ENCODE measurements at regions not wholly inside any gene's neighbourhood (a gene's known extent, or its start where the extent isn't known, plus 50 kb on each side); places are given as distances from the start of the nearest gene placed in this dataset.
A peak's percentile ranks its signal among the peaks of the same experiment; 100 is the strongest.

DNA sequence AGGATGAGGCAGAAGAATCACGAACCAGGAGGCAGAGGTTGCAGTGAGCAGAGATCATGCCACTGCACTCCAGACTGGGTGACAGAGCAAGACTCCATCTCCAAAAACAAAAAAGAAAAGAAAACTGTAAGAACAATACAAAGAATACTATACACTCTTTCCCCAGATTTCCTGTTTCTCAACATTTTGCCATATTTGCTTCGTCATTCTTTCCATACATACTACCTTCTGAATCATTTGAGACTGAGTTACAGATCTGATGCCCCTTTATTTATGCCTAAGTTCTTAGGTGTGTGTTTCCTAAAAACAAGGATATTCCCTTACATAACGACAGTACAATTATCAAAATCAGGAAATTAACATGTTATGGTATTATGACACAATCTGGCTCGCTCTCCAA lies 168.4 kb upstream of the CELF2 start:
- Histone ChIP-seq H3K4me3 (no peak overlapping the region), H3K4me1 (replicated peaks) (no peaks in the 10 kb centered on the region), H3K27ac (no peak overlapping the region), H3K27me3 (replicated peaks) (no peaks in the 10 kb centered on the region; the same call in 1 of the 2 replicates), H3K36me3 (no peaks in the 10 kb centered on the region), H3K9me3 (replicated peaks) (no peaks in the 10 kb centered on the region; the same call in 1 of the 2 replicates)
- DNase-seq (ENCODE audit: low read depth in 1 of 2, low spot score in 2 of 2), result no peak

DNA sequence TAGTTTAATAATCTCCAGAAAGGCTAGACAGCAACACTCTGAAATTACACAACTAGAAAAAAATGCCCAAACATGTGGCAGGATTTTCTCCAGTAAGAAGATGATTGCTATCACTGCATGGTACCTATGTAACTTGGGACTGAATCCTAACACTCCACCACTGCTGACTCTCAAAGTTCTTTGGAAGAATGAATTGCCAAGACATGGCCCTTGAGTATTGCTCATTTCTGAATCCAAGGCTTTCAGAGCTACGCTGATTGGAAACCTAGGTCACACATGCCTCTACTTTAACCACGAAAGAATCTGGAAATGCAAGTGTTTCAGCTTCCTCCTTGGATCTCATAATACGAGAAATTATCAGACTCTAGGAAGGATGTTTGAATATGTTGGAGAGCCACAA lies 167.5 kb upstream of the CELF2 start:
- Histone ChIP-seq H3K27ac (no peak overlapping the region), H3K36me3 (no peaks in the 10 kb centered on the region), H3K9me3 (replicated peaks) (no peaks in the 10 kb centered on the region; the same call in 1 of the 2 replicates), H3K4me3 (no peak overlapping the region), H3K27me3 (replicated peaks) (no peaks in the 10 kb centered on the region), H3K4me1 (replicated peaks) (no peaks in the 10 kb centered on the region)
- DNase-seq (ENCODE audit: low read depth in 1 of 2, low spot score in 2 of 2), result no peak

DNA sequence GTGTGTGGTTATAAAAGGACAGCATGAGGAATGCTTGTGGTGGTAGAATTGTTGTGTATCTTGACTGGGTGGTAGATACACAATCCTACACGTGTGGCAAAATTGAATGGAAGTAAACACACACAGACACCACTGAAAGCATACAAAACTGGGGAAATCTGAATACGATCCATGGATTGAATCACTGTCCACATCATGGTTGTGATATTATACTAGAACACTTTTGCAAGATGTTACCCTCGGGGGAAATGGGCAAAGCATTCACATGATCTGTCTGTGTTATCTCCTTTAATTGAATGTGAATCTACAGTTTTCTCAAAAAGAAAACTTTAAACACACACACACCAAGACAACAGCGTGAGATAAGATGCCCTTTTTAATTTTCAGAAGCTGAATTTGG lies 165.2 kb upstream of the CELF2 start:
- H3K4me3 ChIP-seq, result no peak overlapping the region
- no peak for DNase-seq (ENCODE audit: low read depth in 1 of 2, low spot score in 2 of 2)
- H3K27me3 ChIP-seq (replicated peaks), result no peaks in the 10 kb centered on the region
- no peaks in the 10 kb centered on the region for H3K4me1 ChIP-seq (replicated peaks)
- no peak overlapping the region for H3K27ac ChIP-seq
- no peaks in the 10 kb centered on the region; the same call in 1 of the 2 replicates for H3K9me3 ChIP-seq (replicated peaks)
- H3K36me3 ChIP-seq, result no peaks in the 10 kb centered on the region

DNA sequence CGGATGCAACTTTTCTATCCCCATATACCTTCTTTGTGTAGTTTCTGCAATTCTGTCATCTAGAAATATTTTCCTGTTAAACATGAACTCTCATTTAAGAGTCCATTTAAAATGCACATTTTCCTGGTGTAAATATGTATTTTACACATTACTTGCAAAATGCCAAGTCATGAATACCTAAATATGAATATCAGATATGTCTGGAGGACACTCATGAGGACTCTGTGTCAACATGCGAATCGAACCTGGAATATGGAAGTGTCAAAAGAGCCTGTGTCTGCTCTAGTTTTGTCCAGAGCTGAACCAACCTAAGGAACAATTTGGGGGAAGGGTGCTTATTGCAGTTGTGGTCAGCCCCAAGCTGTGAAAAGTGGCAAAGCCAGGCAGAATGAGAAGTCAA lies 163.7 kb upstream of the CELF2 start:
- no peak overlapping the region for H3K27ac ChIP-seq
- no peaks in the 10 kb centered on the region for H3K27me3 ChIP-seq (replicated peaks)
- H3K4me1 ChIP-seq (replicated peaks), result no peaks in the 10 kb centered on the region
- no peak for DNase-seq (ENCODE audit: low read depth in 1 of 2, low spot score in 2 of 2)
- no peak overlapping the region for H3K4me3 ChIP-seq
- H3K9me3 ChIP-seq (replicated peaks), result no peaks in the 10 kb centered on the region; the same call in 1 of the 2 replicates
- no peaks in the 10 kb centered on the region for H3K36me3 ChIP-seq

DNA sequence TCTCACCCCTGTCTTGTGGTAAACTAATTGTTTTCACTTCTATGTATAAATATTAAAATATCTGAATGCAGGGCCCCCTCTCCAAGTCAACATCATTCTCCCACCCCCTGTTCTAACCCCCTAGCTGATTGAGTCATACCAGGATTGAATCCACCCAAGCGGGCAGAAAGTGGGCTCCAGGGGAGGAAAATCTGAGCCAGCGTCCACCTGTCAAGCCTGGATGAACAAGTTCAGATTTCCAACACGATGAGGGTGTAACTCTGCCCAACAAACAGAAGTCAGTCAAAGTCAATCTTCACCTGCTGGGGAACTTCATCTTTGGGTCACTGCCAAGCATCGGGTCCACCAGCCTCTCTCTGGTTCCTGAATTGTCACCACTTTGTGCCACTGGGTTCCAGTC lies 162.9 kb upstream of the CELF2 start:
- no peak for DNase-seq (ENCODE audit: low read depth in 1 of 2, low spot score in 2 of 2)
- Histone ChIP-seq H3K27ac (no peak overlapping the region), H3K27me3 (replicated peaks) (no peaks in the 10 kb centered on the region), H3K9me3 (replicated peaks) (no peaks in the 10 kb centered on the region; the same call in 1 of the 2 replicates), H3K4me1 (replicated peaks) (no peaks in the 10 kb centered on the region), H3K36me3 (no peaks in the 10 kb centered on the region), H3K4me3 (no peak overlapping the region)

DNA sequence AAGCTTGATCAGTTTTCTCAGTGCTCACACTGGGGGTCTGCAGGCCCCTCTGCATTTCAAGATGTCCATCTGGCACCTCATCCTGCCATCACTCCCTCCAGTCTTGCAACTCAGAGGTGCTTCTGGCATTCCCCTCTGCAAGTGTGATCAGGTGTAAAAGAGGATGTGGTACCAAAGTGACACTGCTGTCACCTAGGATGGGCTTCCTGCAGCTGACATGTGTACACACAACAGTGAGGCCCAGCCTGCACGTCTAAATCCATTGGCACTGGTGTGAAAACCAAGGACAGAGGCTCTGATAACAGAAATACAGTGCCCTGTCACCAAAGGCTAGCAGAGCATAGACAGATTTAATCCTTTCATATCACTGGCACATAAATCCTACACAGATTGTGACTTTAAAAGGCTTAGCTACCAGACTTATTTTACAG lies 162.5 kb upstream of the CELF2 start:
- H3K4me3 ChIP-seq, result no peak overlapping the region
- H3K36me3 ChIP-seq, result no peaks in the 10 kb centered on the region
- no peaks in the 10 kb centered on the region; the same call in 1 of the 2 replicates for H3K9me3 ChIP-seq (replicated peaks)
- H3K4me1 ChIP-seq (replicated peaks), result no peaks in the 10 kb centered on the region
- H3K27me3 ChIP-seq (replicated peaks), result no peaks in the 10 kb centered on the region
- H3K27ac ChIP-seq, result no peak overlapping the region
- DNase-seq (ENCODE audit: low read depth in 1 of 2, low spot score in 2 of 2), result no peak

DNA sequence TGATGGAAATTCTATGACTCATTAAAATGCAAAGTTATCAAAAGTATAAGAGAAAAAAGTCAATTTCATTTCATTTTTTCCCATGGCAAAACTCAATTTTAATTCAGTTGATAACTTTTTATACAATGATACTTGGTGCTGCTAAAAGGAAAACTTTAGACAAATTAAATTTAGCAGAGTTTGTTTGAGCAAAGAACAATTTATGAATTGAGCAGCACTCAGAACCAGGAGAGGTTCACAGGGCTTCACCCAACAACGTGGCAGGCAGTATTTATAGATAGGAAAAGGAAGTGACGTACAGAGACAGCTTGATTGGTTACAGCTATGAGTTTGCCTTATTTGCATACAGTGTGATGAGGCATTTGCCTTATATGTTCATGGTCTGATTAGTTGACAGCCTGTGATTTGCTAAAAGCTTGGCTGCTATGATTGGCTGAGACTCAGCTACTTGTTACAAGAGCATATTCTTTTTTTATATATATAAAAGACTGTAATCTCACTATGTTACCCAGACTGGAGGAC lies 157.2 kb upstream of the CELF2 start:
- no peak overlapping the region for H3K4me3 ChIP-seq
- H3K36me3 ChIP-seq, result no peaks in the 10 kb centered on the region
- no peaks in the 10 kb centered on the region for H3K4me1 ChIP-seq (replicated peaks)
- no peaks in the 10 kb centered on the region for H3K27me3 ChIP-seq (replicated peaks)
- no peak overlapping the region for H3K27ac ChIP-seq
- no peaks in the 10 kb centered on the region for H3K9me3 ChIP-seq (replicated peaks)
- DNase-seq (ENCODE audit: low read depth in 1 of 2, low spot score in 2 of 2), result no peak

DNA sequence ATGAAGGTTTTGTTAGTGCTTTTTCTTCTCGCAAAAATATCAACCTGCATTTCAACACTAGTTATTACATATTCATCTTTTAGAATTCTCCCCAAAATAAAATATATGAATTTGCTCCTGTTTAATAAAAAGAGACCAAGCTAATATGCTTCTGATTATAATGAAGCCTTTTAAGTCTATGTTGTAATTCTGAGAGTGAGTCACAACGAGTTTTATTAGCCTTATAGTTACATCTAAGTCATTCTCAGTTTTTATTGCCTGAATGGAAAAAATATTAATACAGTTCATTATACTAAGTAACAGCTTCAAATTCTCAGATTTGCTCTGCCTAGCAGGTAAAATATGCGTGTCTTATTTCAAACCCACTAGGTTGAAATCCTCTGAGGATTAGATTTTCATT lies 152.4 kb upstream of the CELF2 start:
- Histone ChIP-seq H3K4me3 (no peak overlapping the region), H3K9me3 (replicated peaks) (no peaks in the 10 kb centered on the region), H3K36me3 (no peaks in the 10 kb centered on the region), H3K27me3 (replicated peaks) (no peaks in the 10 kb centered on the region), H3K4me1 (replicated peaks) (peaks cover 3% of the 10 kb centered on the region; the same call in 1 of the 2 replicates), H3K27ac (no peak overlapping the region)
- DNase-seq (ENCODE audit: low read depth in 1 of 2, low spot score in 2 of 2), result no peak

DNA sequence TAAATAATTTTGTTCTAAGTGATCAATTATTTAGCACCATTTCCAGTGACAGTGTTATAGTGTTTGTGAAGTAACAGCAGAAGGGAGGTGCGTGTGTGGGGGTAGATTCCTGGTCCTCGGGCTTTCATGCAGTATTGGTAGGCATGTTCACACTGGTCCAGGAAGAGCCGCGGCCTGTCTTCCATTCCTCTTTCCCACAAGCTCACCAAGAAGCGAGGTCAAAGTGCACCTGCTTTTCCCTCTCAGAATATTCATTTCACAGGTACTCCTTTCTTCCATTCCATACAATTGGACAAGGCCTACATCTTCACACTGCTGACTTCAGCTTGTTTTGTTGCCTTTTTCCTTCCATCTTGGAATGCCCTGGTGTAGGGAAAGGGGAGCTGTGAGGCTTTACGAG lies 151.8 kb upstream of the CELF2 start:
- no peak for DNase-seq (ENCODE audit: low read depth in 1 of 2, low spot score in 2 of 2)
- no peaks in the 10 kb centered on the region for H3K9me3 ChIP-seq (replicated peaks)
- no peaks in the 10 kb centered on the region for H3K27me3 ChIP-seq (replicated peaks)
- H3K36me3 ChIP-seq, result no peaks in the 10 kb centered on the region
- peaks cover 3% of the 10 kb centered on the region; the same call in 1 of the 2 replicates for H3K4me1 ChIP-seq (replicated peaks)
- H3K27ac ChIP-seq, result no peak overlapping the region
- no peak overlapping the region for H3K4me3 ChIP-seq

DNA sequence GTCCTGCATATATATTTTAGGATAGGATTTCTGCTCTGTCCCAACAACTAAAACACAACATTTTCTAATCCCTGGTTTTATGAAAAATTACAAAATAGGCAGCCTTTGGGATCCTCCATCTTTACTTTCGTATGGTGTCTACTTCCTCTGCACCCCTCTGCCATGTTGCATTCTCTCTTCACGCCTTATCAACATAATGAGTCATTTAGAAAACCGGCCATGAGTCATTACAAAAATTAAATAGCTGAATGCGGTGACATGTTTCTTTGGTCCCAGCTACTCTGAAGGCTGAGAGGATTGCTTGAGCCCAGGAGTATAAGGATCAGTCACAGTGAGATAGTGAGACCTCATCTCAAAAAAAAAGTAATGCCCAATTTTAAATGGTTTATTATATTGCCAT lies 148.1 kb upstream of the CELF2 start:
- Histone ChIP-seq H3K36me3 (no peaks in the 10 kb centered on the region), H3K27ac (no peak overlapping the region), H3K4me3 (no peak overlapping the region), H3K27me3 (replicated peaks) (0 out of 2 replicates have a peak, but pooled peaks cover 3% of the 10 kb centered on the region), H3K4me1 (replicated peaks) (peaks cover 17% of the 10 kb centered on the region), H3K9me3 (replicated peaks) (no peaks in the 10 kb centered on the region)
- peak in 1 of 2 experiments; percentile 4 for DNase-seq (ENCODE audit: low read depth in 1 of 2, low spot score in 2 of 2)

DNA sequence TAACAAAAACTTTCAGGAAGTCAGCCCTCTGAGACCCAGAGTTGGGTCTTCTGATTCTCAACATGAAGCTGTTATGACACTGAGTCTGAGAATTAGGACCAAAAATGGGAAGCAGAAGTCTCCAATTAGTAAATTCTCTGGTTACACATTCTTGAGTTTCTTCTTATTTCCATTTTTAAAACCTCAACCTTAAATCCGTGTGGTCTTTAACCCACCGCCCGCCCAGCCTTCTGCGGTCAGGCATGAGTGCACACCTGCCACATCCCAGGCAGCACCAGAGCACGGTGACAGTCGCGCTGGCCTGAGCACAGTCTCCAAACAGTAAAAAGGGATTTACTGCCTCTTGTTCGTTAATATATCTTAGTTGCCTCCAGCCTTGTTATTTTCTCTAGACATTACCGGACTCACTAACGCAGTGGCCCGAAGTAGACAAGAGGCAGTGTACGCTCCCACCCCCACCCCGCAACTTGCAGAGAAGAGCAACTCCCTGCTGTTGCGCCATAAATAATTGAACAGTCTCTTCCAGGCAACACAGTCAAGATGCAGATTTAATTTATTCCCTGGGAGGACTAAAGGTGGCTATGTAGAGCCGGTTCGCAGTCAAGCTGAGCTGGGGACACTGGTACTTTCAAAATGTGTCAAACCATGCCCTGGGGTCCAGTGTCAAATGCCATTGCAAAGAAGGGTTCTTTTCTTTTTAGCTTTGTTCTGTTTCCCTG lies 147.0 kb upstream of the CELF2 start:
- Histone ChIP-seq H3K27ac (no peak overlapping the region), H3K27me3 (replicated peaks) (0 out of 2 replicates have a peak, but pooled peaks cover 3% of the 10 kb centered on the region), H3K9me3 (replicated peaks) (no peaks in the 10 kb centered on the region), H3K4me3 (no peak overlapping the region), H3K36me3 (no peaks in the 10 kb centered on the region), H3K4me1 (replicated peaks) (peaks cover 17% of the 10 kb centered on the region)
- DNase-seq (ENCODE audit: low read depth in 1 of 2, low spot score in 2 of 2), result no peak

DNA sequence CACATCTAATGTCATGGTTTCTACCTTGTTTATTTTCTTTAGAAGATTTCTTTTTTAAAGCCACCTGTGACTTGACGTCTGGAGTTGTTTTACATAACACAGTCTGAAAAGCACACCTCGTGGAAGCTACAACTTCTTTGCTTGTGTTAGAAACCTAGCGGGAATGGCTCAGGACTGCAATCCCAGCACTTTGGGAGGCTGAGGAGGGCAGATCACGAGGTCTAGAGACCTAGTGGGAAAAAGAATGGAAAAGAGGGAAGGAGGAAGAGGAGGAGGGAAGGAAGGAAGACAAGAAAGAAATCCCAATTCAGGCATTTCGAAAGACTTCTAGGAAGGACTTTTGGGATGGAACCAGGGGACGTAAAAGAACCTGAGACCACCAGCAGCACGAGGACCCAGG lies 146.3 kb upstream of the CELF2 start:
- Histone ChIP-seq H3K4me3 (no peak overlapping the region), H3K27ac (peak overlapping the region; percentile 47), H3K9me3 (replicated peaks) (no peaks in the 10 kb centered on the region), H3K4me1 (replicated peaks) (peaks cover 17% of the 10 kb centered on the region), H3K36me3 (no peaks in the 10 kb centered on the region), H3K27me3 (replicated peaks) (0 out of 2 replicates have a peak, but pooled peaks cover 3% of the 10 kb centered on the region)
- no peak for DNase-seq (ENCODE audit: low read depth in 1 of 2, low spot score in 2 of 2)

DNA sequence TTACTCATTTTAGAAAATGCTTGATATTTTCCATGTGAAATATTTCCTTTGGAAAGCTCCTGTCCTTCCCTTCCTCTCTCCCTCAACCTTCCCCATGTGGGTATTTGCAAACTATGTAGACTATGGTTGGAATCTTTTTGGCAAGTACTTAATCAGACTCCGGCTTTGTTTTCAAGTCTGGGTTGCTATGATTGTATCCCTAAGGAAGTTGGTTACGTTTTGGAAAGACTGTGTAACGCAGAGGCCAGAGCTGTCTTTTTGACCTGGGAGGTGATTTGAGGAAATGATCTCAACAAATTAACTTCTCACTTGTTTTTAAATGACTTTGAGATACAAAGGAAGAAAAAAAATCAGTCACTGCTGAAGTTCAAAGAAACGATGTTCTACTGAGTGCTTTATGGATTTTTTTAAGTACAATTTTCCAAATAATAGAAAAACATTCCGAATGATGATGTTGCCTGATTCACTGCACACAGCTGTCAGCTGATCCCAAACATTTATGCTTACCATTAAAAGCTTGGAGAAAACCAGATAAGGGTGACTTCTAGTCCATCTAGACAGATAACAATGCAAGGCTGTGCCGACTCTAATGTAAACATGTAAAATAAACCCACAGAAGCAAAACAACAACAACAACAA lies 145.5 kb upstream of the CELF2 start:
- peak overlapping the region; percentile 64 for H3K27ac ChIP-seq
- H3K9me3 ChIP-seq (replicated peaks), result no peaks in the 10 kb centered on the region; the same call in 1 of the 2 replicates
- H3K4me3 ChIP-seq, result no peak overlapping the region
- 0 out of 2 replicates have a peak, but pooled peaks cover 3% of the 10 kb centered on the region for H3K27me3 ChIP-seq (replicated peaks)
- peaks cover 17% of the 10 kb centered on the region for H3K4me1 ChIP-seq (replicated peaks)
- peak in 1 of 2 experiments; percentile 57 for DNase-seq (ENCODE audit: low read depth in 1 of 2, low spot score in 2 of 2)
- no peaks in the 10 kb centered on the region for H3K36me3 ChIP-seq

DNA sequence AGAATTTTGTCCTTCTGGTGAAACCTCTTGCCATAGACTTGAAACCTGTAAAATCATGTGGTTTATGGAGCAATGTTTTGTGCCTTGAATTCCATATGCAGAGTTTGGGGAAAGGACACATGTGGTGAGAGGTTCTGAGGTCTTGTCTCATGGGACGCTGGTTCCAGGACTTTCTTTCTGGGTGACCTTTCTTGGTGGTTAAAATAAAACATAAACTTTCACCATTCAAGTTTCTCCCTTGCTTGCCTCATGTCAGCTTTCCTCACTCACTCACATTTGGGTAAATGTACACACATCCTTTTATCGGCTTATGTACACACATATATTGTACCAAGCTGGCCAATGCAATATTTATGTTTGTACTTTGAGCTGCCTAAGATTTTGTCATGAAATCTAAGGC lies 144.9 kb upstream of the CELF2 start:
- Histone ChIP-seq H3K4me3 (no peak overlapping the region), H3K4me1 (replicated peaks) (peaks cover 17% of the 10 kb centered on the region), H3K27me3 (replicated peaks) (0 out of 2 replicates have a peak, but pooled peaks cover 3% of the 10 kb centered on the region), H3K9me3 (replicated peaks) (no peaks in the 10 kb centered on the region; the same call in 1 of the 2 replicates), H3K27ac (peak overlapping the region; percentile 64), H3K36me3 (no peaks in the 10 kb centered on the region)
- DNase-seq (ENCODE audit: low read depth in 1 of 2, low spot score in 2 of 2), result no peak
